22Rv1 (cell line): ENCODE measurements at regions not wholly inside any gene's neighbourhood (a gene's known extent, or its start where the extent isn't known, plus 50 kb on each side); places are given as distances from the start of the nearest gene placed in this dataset.
"Not testable (repeated sequence)": the region's sequence is repeated elsewhere in the genome, so short reads cannot be mapped to it uniquely, and the experiment has no call there.

Experiments
- ZFX ChIP-seq: fragments of 450-650 bp; IDR thresholded peaks from 2 replicates; pipeline ENCODE4 v1.6.1; 2017; ENCODE audit warnings: antibody characterized with exemption, borderline replicate concordance
- TF ChIP-seq, protein P1 (sequence below): fragments of 450-650 bp; IDR thresholded peaks from 2 replicates; pipeline ENCODE4 v1.5.1; 2017; ENCODE audit warnings: mild to moderate bottlenecking

DNA sequence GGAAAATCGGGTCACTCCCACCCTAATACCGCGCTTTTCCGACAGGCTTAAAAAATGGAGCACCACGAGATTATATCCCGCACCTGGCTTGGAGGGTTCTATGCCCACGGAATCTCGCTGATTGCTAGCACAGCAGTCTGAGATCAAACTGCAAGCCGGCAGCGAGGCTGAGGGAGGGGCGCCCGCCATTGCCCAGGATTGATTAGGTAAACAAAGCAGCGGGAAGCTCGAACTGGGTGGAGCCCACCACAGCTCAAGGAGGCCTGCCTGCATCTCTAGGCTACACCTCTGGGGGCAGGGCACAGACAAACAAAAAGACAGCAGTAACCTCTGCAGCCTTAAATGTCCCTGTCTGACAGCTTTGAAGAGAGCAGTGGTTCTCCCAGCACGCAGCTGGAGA, 88.8 kb downstream of the SLC30A10 start:
- TF ChIP-seq, protein P1, sequence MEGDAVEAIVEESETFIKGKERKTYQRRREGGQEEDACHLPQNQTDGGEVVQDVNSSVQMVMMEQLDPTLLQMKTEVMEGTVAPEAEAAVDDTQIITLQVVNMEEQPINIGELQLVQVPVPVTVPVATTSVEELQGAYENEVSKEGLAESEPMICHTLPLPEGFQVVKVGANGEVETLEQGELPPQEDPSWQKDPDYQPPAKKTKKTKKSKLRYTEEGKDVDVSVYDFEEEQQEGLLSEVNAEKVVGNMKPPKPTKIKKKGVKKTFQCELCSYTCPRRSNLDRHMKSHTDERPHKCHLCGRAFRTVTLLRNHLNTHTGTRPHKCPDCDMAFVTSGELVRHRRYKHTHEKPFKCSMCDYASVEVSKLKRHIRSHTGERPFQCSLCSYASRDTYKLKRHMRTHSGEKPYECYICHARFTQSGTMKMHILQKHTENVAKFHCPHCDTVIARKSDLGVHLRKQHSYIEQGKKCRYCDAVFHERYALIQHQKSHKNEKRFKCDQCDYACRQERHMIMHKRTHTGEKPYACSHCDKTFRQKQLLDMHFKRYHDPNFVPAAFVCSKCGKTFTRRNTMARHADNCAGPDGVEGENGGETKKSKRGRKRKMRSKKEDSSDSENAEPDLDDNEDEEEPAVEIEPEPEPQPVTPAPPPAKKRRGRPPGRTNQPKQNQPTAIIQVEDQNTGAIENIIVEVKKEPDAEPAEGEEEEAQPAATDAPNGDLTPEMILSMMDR = peak; percentile 37
- not testable (repeated sequence) for TF ChIP-seq ZFX
